GM18511 (cell line): ENCODE measurements at regions not wholly inside any gene's neighbourhood (a gene's known extent, or its start where the extent isn't known, plus 50 kb on each side); places are given as distances from the start of the nearest gene placed in this dataset.
"Not testable (repeated sequence)": the region's sequence is repeated elsewhere in the genome, so short reads cannot be mapped to it uniquely, and the experiment has no call there.

Source experiments
- ATAC-seq: cut with Tn5 transposase; IDR thresholded peaks from one replicate; pipeline ENCODE4 v1.9.1; 2021; ENCODE audit warnings: mild to moderate bottlenecking, moderate library complexity; ENCODE audit not compliant: unreplicated experiment

- no peak for ATAC-seq
Measured at GRCh38 chr20:60780388-60781025, 471.6 kb upstream of the CDH4 start.

- no peak for ATAC-seq
Measured at GRCh38 chr20:60782959-60783625, 469.0 kb upstream of the CDH4 start.

- no peak for ATAC-seq
Measured at GRCh38 chr20:60785301-60785700, 466.8 kb upstream of the CDH4 start.

DNA sequence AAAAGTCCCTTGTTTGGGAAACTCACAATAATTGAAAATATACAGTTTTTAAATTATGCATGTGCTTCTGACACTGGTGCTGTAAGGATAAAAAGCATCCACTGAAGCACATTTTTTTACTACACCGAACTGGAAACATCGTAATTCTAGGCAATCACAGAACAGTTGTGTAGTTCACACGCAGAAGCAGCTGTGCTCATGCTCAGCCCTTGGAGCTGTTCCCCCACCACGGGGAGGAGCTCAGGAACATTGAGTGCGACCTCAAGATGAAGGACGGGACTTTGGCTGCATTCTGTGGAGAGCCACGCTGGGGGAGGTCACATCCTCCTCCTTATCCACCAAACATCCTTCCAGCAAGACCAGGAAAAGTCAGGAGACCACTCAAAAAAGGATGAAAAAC is 466.3 kb upstream of the CDH4 start:
- ATAC-seq: no peak

DNA sequence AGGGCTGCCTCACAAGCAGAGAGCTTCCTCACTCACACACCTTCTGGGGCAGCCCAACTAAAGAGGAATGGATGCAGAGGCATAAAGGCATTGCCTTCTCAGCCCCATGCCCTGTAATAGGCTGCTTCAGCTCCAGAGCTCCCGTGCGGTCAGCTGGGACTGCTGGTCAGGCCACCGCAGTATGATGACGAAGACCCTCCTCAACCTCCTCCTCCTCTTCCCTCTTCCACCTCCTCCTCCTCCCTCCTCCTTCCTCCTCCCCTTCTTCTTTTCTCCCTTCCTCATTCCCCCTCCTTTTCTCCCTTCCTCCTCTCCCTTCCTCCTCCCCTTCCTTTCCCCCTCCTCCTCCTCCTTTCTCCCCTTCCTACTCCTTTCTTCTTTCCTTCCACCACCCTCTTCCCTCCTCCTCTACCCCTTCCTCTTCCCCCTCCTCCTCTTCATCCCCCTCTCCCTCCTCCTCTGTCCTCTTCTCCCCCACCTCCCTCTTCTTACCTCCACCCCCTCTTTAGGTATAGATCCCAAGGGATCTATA is 465.3 kb upstream of the CDH4 start:
- ATAC-seq: no peak

DNA sequence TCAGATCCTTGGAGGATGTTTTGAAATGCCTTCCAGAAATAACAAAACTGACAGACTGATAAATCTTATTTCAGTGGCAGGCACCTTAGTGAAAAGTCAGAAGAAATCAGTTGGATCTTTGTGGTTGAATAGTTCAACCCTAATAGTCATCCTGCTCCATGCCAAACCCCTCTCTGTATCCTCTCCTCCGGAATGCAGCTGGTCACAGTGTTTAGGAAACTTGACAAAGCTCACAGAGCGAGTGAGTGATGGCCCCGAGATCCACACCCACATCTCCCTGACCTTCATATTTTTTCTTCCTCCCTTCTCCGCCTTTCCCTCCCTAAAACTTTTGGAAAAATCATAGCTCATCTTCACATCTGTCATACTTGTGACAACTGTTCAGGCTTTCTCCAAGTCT is 464.8 kb upstream of the CDH4 start:
- no peak for ATAC-seq

DNA sequence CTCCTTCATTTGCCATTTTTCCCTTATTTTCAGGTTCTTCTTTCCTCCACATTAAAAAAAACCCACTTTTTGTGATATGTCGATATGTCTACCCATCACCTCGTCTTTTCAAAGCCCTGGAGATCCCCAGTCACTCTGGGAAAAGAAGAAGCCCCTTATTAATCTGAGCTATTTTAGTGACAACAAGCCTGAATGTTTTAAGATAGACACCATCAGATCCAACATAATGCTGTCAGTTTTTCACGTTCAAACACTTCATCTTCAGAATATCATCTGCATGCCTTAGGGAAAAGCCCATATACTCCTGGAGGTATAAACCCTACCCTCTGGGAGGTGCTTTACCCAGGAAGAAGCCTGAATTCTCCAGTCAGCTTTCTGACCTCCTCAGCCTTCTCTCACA is 464.0 kb upstream of the CDH4 start:
- no peak for ATAC-seq

DNA sequence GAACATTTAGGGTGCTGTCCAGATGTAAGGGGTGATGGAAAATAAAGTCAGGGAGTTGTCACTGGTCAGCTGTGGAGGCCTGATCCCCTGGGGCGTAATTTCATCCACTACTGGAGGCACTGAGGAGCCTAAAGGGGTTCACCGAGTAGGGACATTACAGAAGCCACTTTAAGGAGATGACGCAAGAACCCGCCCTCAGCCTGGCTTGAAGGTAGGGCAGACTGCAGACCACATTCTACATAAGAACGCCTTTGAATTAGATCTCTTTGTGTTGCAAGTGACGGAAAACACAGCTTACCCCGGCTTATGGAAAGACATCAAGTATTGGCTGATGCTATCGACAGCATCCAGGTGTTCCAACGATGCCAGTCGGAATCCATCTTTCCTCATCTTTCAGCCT is 462.7 kb upstream of the CDH4 start:
- no peak for ATAC-seq

DNA sequence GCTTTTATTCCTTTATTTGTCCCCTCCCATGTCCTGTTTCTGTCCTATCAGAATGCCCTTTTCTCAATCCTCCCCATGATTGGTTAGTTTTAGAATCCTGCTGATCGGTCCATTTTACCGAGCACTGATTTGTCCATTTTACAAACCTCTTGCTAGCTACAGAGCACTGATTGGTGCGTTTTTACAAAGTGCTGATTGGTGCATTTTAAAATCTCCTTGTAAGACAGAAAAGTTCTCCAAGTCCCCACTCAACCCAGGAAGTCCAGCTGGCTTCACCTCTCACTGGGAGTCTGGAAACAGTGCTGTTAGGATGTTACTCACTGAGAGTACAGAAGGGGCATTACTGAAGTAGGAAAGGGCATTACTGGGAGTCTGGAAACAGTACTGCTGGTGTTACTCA is 461.7 kb upstream of the CDH4 start:
- not testable (repeated sequence) for ATAC-seq

GRCh38 chr20:60791823-60792222 is 460.2 kb upstream of the CDH4 start:
- ATAC-seq: no peak

- no peak for ATAC-seq
Measured at GRCh38 chr20:60792941-60793340, 459.1 kb upstream of the CDH4 start.

- no peak for ATAC-seq
Measured at GRCh38 chr20:60794674-60795073, 457.4 kb upstream of the CDH4 start.

GRCh38 chr20:60795651-60796050 is 456.4 kb upstream of the CDH4 start:
- no peak for ATAC-seq

- no peak for ATAC-seq
Measured at GRCh38 chr20:60800185-60800584, 451.9 kb upstream of the CDH4 start.

DNA sequence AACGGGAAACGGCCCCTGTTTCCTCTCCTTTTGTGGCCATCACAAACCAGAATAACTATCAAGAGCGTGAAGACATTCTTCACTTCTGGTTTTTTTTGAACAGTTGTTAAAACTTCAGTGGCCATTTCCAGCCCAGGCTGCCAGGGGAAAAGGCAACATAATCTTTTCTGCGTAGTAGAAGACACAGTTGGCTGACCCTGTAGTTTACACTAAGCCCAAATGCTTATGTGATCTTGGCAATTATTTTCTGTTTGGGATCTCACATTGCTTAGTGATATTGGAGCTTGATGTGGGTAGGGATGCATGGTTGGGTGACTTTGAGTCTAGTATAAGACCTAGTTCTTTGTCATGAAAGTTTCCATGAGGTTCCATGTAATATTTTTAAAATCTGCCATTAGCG is 449.4 kb upstream of the CDH4 start:
- ATAC-seq: no peak

DNA sequence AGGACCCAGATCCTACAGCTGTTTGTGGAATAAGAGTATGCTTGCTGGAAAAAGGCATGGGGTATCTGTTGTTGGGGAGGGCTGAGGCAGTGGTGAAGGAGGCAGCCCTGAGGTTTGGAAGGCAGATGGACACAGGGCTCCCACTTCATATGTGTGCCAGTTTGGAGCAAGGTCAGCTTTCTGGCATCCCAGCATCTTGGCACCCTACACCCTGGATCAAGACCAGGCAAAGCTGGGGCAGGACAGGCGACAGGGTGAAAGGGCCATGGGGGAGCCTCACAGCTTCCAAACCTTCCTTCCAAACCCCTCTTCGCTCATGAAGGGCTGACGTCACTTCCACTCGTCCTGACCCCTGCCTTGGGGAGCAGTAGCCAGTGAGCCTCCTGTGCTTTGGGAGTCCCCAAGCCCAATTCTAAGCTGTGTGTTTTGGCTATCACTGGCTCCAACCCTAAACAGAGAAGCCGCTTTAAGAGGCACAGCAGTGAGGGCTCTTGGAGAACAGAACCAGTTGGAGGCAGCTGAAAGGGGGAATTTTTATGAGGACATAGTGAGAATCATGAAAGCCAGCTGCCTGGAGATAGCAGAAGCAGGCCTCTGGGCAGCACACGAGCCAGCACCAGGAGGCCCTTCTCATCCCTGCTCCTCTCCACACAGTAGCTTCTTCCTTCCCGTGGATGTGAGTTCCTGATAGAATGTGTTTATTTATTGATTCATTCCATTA is 448.6 kb upstream of the CDH4 start:
- ATAC-seq: no peak

DNA sequence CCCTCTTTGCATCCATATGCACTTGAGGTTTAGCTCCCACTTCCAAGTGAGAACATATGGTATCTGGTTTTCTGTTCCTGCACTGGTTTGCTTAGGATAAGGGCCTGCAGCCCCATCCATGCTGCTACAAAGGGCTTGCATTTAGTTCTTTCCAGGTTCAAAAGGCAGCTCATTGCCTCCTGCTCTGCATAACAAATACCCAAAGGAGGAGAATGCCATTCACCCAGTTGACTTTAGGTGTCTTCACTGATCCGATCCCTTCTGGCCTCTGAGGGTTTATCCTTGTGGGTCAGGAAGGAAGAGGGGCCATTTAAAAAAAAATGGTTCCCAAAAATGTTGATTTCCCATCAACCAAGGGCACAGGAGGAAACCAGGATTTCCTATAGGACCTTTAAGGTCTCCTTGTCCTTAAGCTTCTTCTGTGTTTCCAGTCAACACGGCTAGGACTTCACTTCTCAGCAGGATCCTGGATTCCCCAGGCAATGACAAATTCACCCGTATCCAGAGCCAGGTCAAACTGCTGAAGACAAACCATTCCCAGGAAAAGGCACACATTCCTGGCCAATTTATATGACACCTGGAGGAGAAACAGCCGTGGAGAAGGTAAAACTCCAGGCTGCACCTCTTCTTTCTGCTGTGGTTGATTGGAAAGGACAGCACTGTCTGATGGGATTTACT is 447.7 kb upstream of the CDH4 start:
- no peak for ATAC-seq

DNA sequence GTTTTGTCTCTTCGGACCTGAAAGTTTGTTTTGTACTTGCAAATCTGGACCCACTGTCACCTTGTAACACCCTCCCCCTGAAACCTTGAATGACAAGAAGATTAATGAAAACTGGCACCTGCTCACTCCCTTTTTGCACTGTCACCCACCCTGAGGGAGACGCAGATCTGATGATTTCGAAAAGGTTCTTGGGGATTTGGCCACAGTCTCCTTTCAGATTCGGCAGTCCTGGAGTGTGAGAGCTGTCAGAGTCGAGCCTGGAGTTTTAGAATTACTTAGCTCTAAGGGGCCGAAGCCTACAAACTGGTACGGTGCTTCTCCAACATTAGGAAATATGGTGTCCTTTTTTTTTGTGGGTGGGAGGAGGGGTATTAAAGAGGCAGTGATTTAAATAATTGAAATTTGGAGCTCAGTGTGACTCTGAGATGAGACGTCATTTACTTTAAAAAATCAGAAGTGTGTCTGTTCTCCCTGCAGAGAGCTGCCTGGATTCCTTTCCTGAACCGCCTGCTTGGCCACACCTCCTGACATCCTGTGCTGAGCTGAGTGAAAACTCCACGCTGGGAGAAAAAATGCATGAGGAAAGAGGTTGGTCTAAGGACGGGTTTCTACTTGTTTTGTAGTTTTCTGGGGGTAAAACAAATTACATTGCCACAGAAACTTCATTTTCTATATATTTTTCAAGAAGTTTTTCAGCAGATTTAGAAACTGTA is 447.0 kb upstream of the CDH4 start:
- ATAC-seq: no peak

DNA sequence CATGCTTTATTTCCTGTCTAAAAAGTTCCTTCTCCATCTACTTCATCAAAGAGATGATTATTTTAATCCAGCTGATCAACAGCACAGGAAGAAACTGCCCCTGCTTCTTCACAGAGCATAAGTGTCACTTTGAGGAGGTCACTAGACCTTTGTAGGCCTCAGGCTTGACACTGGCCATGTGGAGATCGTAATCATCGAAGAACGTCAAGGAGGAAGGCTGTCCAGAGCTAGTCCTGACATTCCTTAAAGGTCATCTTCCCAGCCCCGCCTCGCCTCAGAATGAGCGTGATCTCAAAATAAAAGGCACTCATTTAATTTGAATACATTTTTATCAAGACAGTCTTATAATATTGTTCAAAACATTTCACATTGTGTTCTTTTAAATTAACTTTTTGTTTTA is 445.7 kb upstream of the CDH4 start:
- ATAC-seq: no peak

DNA sequence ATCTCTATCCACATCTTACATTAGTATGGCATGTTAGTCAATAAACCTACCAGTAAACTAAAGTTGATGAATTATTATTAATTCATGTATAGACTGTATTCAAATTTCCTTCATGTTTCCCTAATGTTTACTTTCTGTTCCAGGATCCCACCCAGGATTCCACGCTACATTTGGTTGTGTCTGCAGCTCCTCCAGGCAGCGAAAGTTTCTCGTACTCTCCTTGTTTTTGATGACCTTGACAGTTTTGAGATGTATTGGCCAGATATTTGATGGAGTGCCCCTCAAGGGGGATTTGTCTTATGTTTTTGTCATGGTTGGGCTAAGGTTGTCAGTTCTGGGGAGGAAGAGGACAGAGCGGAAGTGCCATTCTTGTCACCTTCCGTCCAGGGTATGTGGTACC is 445.2 kb upstream of the CDH4 start:
- ATAC-seq: no peak
